Panc1 (cell line): ENCODE measurements at regions not wholly inside any gene's neighbourhood (a gene's known extent, or its start where the extent isn't known, plus 50 kb on each side); places are given as distances from the start of the nearest gene placed in this dataset.

Experiments used
- ATAC-seq: fragments of 200-7000 bp; cut with Tn5 transposase; 2 replicates; pipeline ENCODE4 v1.9.1; 2020; ENCODE audit warnings: mild to moderate bottlenecking, moderate library complexity
- BruUV-seq: library from RNA; stranded (reverse); fragments of 400-500 nt; replicated peaks from 2 replicates; lab custom pipeline; 2021; lab: Mats Ljungman, UMichigan
- CTCF ChIA-PET: fragments of 300-600 bp; sonication (Branson Sonifier 250); formaldehyde crosslinking; loops from one replicate; lab custom pipeline; 2022; ENCODE audit warnings: antibody characterized with exemption; lab: Charles Lee
- POLR2A ChIA-PET: fragments of 300-600 bp; sonication (Branson Sonifier 250); formaldehyde crosslinking; loops from one replicate; lab custom pipeline; 2022; ENCODE audit warnings: antibody characterized with exemption; lab: Charles Lee
- DNase-seq: peaks from one replicate; pipeline ENCODE4 v3.0.0-alpha.2; 2010; ENCODE audit warnings: low read depth, low spot score
- H3K27ac ChIP-seq: 2 replicates; pipeline ENCODE4 v1.5.1; 2011; ENCODE audit warnings: mild to moderate bottlenecking, low read length, inconsistent platforms
- H3K27me3 ChIP-seq: fragments of 200-500 bp; sonication (Bioruptor generic); 2 replicates; pipeline ENCODE4 v1.6.0; 2014; ENCODE audit warnings: low read length, inconsistent platforms; ENCODE audit not compliant: control insufficient read depth, insufficient read depth
- H3K36me3 ChIP-seq: fragments of 200-500 bp; sonication (Bioruptor generic); 2 replicates; pipeline ENCODE4 v1.5.1; 2014; ENCODE audit warnings: inconsistent platforms, mild to moderate bottlenecking, low read length, moderate library complexity; ENCODE audit not compliant: control insufficient read depth, insufficient read depth
- H3K4me1 ChIP-seq: 2 replicates; pipeline ENCODE4 v1.5.1; 2011; ENCODE audit warnings: inconsistent platforms, mild to moderate bottlenecking, low read length, moderate library complexity; ENCODE audit not compliant: control insufficient read depth, insufficient read depth
- H3K4me3 ChIP-seq, 2 experiments: 2 replicates each; pipeline ENCODE4 v1.5.1; 2011 to 2012; ENCODE audit warnings: low read depth in 2 of 2, low read length in 2 of 2, mild to moderate bottlenecking in 2 of 2, inconsistent platforms in 1 of 2, moderate library complexity in 1 of 2
- H3K9me3 ChIP-seq: fragments of 200-500 bp; sonication (Bioruptor generic); 2 replicates; pipeline ENCODE4 v1.5.1; 2014; ENCODE audit warnings: low read depth, mild to moderate bottlenecking, inconsistent platforms, low read length, moderate library complexity; ENCODE audit not compliant: control insufficient read depth, insufficient read depth
- CTCF ChIP-seq: fragments of 450-650 bp; IDR thresholded peaks from 2 replicates; pipeline ENCODE4 v1.5.1; 2017; ENCODE audit warnings: mild to moderate bottlenecking
- POLR2AphosphoS5 ChIP-seq: IDR thresholded peaks from 2 replicates; pipeline ENCODE4 v1.6.1; 2012; ENCODE audit warnings: mild to moderate bottlenecking, low read depth, low read length, moderate library complexity
- REST ChIP-seq, 2 experiments: IDR thresholded peaks; 2 replicates each; pipeline ENCODE4 v1.6.1; 2011 to 2012; ENCODE audit warnings: low read depth in 2 of 2, control low read depth in 1 of 2, low read length in 1 of 2, mild to moderate bottlenecking in 1 of 2, moderate library complexity in 1 of 2; ENCODE audit not compliant: insufficient read depth in 1 of 2
- SIN3A ChIP-seq: IDR thresholded peaks from 2 replicates; pipeline ENCODE4 v1.6.1; 2012; ENCODE audit warnings: low read depth, mild to moderate bottlenecking, low read length, moderate library complexity, borderline replicate concordance; ENCODE audit not compliant: insufficient read depth
- TCF7L2 ChIP-seq: IDR thresholded peaks from 2 replicates; pipeline ENCODE4 v1.6.1; 2011; ENCODE audit warnings: mild to moderate bottlenecking, low read depth, low read length, inconsistent platforms
- in situ Hi-C: cut with HindIII; loops from 2 replicates; pipeline ENCODE4 v1.10.0; 2016; ENCODE audit warnings: low sequenced_read_pairs, low pct_unique_long_range_greater_than_20kb
- intact Hi-C: fragments of 100-400 bp; cut with micrococcal nuclease; formaldehyde crosslinking; loops from one replicate; pipeline ENCODE4 v1.10.0; 2022; ENCODE audit not compliant: unreplicated experiment

- in situ Hi-C loops (no loop called here), intact Hi-C loops (no loop called here)
- ATAC-seq: no peak
- H3K4me1 ChIP-seq: no peaks in the 10 kb centered on the region
- H3K27me3 ChIP-seq: no peaks in the 10 kb centered on the region
- ChIA-PET POLR2A (no interaction called here), CTCF (no interaction called here)
- H3K27ac ChIP-seq: no peak overlapping the region
- H3K36me3 ChIP-seq: no peaks in the 10 kb centered on the region
- TF ChIP-seq SIN3A (no peak), REST (IDR thresholded peaks at IDR 0.05; ENCODE audit: insufficient read depth in 1 of 2, low read depth in 2 of 2, low read length in 1 of 2) (no peak), POLR2AphosphoS5 (no peak), CTCF (no peak), TCF7L2 (no peak)
- no TSS peak for BruUV-seq
- no peaks in the 10 kb centered on the region for H3K9me3 ChIP-seq
- no peak for DNase-seq
- no peak overlapping the region for H3K4me3 ChIP-seq
Measured at GRCh38 chr10:58942724-58943123, 233.7 kb upstream of the PHYHIPL start.

- H3K4me3 ChIP-seq: no peak overlapping the region
- in situ Hi-C loops: no loop called here
- no peaks in the 10 kb centered on the region for H3K4me1 ChIP-seq
- no peak overlapping the region for H3K27ac ChIP-seq
- no peaks in the 10 kb centered on the region for H3K36me3 ChIP-seq
- H3K27me3 ChIP-seq: no peaks in the 10 kb centered on the region
- ChIA-PET POLR2A (no interaction called here), CTCF (no interaction called here)
- BruUV-seq: no TSS peak
- TF ChIP-seq REST (IDR thresholded peaks at IDR 0.05; ENCODE audit: insufficient read depth in 1 of 2, low read depth in 2 of 2, low read length in 1 of 2): no peak
- TF ChIP-seq CTCF: no peak
- ATAC-seq (no peak), DNase-seq (no peak)
- no peaks in the 10 kb centered on the region for H3K9me3 ChIP-seq
- intact Hi-C loops: no loop called here
Measured at GRCh38 chr10:58943256-58943890, 233.1 kb upstream of the PHYHIPL start.
